ENCODE measurements at regions not wholly inside any gene's neighbourhood (a gene's known extent, or its start where the extent isn't known, plus 50 kb on each side); places are given as distances from the start of the nearest gene placed in this dataset.

GRCh38 chr2:207467716-207468347, 61.9 kb upstream of the CREB1 start:
- no peak for TF ChIP-seq CTCF (IDR thresholded peaks at IDR 0.05; ENCODE audit: control insufficient read depth, insufficient read depth, low read depth, low read length, missing control alignments)
- no peak overlapping the region for H3K4me3 ChIP-seq (ENCODE audit: control insufficient read depth, low read depth, low read length)
- DNase-seq (ENCODE audit: low read depth) = peak; percentile 51

- TF ChIP-seq CTCF (IDR thresholded peaks at IDR 0.05; ENCODE audit: control insufficient read depth, insufficient read depth, low read depth, low read length, missing control alignments) = no peak
- no peak for DNase-seq (ENCODE audit: low read depth)
- H3K4me3 ChIP-seq (ENCODE audit: control insufficient read depth, low read depth, low read length) = no peak overlapping the region
Observed at GRCh38 chr2:207468488-207468887, 61.3 kb upstream of the CREB1 start.

GRCh38 chr2:207469451-207469850, 60.3 kb upstream of the CREB1 start:
- no peak overlapping the region for H3K4me3 ChIP-seq (ENCODE audit: control insufficient read depth, low read depth, low read length)
- TF ChIP-seq CTCF (IDR thresholded peaks at IDR 0.05; ENCODE audit: control insufficient read depth, insufficient read depth, low read depth, low read length, missing control alignments) = no peak
- DNase-seq (ENCODE audit: low read depth) = no peak

GRCh38 chr2:207469943-207470729, 59.6 kb upstream of the CREB1 start:
- DNase-seq (ENCODE audit: low read depth) = no peak
- no peak overlapping the region for H3K4me3 ChIP-seq (ENCODE audit: control insufficient read depth, low read depth, low read length)
- TF ChIP-seq CTCF (IDR thresholded peaks at IDR 0.05; ENCODE audit: control insufficient read depth, insufficient read depth, low read depth, low read length, missing control alignments) = no peak

GRCh38 chr2:207471261-207471660, 58.5 kb upstream of the CREB1 start:
- TF ChIP-seq CTCF (IDR thresholded peaks at IDR 0.05; ENCODE audit: control insufficient read depth, insufficient read depth, low read depth, low read length, missing control alignments) = no peak
- DNase-seq (ENCODE audit: low read depth) = no peak

GRCh38 chr2:207472343-207473048, 57.3 kb upstream of the CREB1 start:
- no peak for DNase-seq (ENCODE audit: low read depth)
- TF ChIP-seq CTCF (IDR thresholded peaks at IDR 0.05; ENCODE audit: control insufficient read depth, insufficient read depth, low read depth, low read length, missing control alignments) = no peak
- H3K4me3 ChIP-seq (ENCODE audit: control insufficient read depth, low read depth, low read length) = no peak overlapping the region; the same call in 1 of the 2 replicates

More at GRCh38 chr2:207471261-207471660, 58.5 kb upstream of the CREB1 start:
- no peak overlapping the region for H3K4me3 ChIP-seq (ENCODE audit: control insufficient read depth, low read depth, low read length)

Measured in AG09309 (cell line).